ENCODE measurements at regions not wholly inside any gene's neighbourhood (a gene's known extent, or its start where the extent isn't known, plus 50 kb on each side); places are given as distances from the start of the nearest gene placed in this dataset.

- H3K4me1 ChIP-seq (ENCODE audit: insufficient read depth, insufficient read length): no peaks in the 10 kb centered on the region
- TF ChIP-seq ZNF274 (IDR thresholded peaks at IDR 0.05; ENCODE audit: low read depth, low read length) (no peak), YY1 (IDR thresholded peaks at IDR 0.05; ENCODE audit: insufficient read depth, insufficient read length) (no peak), SUZ12 (IDR thresholded peaks at IDR 0.05; ENCODE audit: extremely low read depth, insufficient read depth, insufficient read length) (no peak)
- no peaks in the 10 kb centered on the region for H3K9me3 ChIP-seq (ENCODE audit: insufficient read depth, low read length)
- H3K4me3 ChIP-seq (ENCODE audit: insufficient read length, low read depth): no peak overlapping the region
- no peaks in the 10 kb centered on the region for H3K27me3 ChIP-seq (ENCODE audit: insufficient read depth, insufficient read length)
- H3K36me3 ChIP-seq (ENCODE audit: insufficient read depth, insufficient read length, low read length): no peaks in the 10 kb centered on the region
- no peak for DNase-seq (ENCODE audit: low read depth, low spot score)
- H3K9ac ChIP-seq (ENCODE audit: insufficient read length, low read depth): no peak overlapping the region
These were observed 65.6 kb downstream of the IFI44 start for GRCh38 chr1:78715181-78715661.

GRCh38 chr1:78716186-78716585 lies 66.6 kb downstream of the IFI44 start:
- DNase-seq (ENCODE audit: low read depth, low spot score): no peak
- TF ChIP-seq SUZ12 (IDR thresholded peaks at IDR 0.05; ENCODE audit: extremely low read depth, insufficient read depth, insufficient read length): no peak
- TF ChIP-seq YY1 (IDR thresholded peaks at IDR 0.05; ENCODE audit: insufficient read depth, insufficient read length): no peak
- no peak for TF ChIP-seq ZNF274 (IDR thresholded peaks at IDR 0.05; ENCODE audit: low read depth, low read length)
- H3K4me3 ChIP-seq (ENCODE audit: insufficient read length, low read depth): no peak overlapping the region
- H3K9me3 ChIP-seq (ENCODE audit: insufficient read depth, low read length): no peaks in the 10 kb centered on the region
- H3K27me3 ChIP-seq (ENCODE audit: insufficient read depth, insufficient read length): no peaks in the 10 kb centered on the region
- no peaks in the 10 kb centered on the region for H3K36me3 ChIP-seq (ENCODE audit: insufficient read depth, insufficient read length, low read length)
- H3K4me1 ChIP-seq (ENCODE audit: insufficient read depth, insufficient read length): no peaks in the 10 kb centered on the region
- no peak overlapping the region for H3K9ac ChIP-seq (ENCODE audit: insufficient read length, low read depth)

GRCh38 chr1:78718566-78718965 lies 68.9 kb downstream of the IFI44 start:
- no peak for TF ChIP-seq SUZ12 (IDR thresholded peaks at IDR 0.05; ENCODE audit: extremely low read depth, insufficient read depth, insufficient read length)
- TF ChIP-seq ZNF274 (IDR thresholded peaks at IDR 0.05; ENCODE audit: low read depth, low read length): no peak
- TF ChIP-seq YY1 (IDR thresholded peaks at IDR 0.05; ENCODE audit: insufficient read depth, insufficient read length): no peak
- Histone ChIP-seq H3K36me3 (ENCODE audit: insufficient read depth, insufficient read length, low read length) (no peaks in the 10 kb centered on the region), H3K27me3 (ENCODE audit: insufficient read depth, insufficient read length) (no peaks in the 10 kb centered on the region), H3K4me3 (ENCODE audit: insufficient read length, low read depth) (no peak overlapping the region), H3K9me3 (ENCODE audit: insufficient read depth, low read length) (no peaks in the 10 kb centered on the region), H3K4me1 (ENCODE audit: insufficient read depth, insufficient read length) (no peaks in the 10 kb centered on the region), H3K9ac (ENCODE audit: insufficient read length, low read depth) (no peak overlapping the region)
- DNase-seq (ENCODE audit: low read depth, low spot score): no peak

- no peaks in the 10 kb centered on the region for H3K36me3 ChIP-seq (ENCODE audit: insufficient read depth, insufficient read length, low read length)
- no peaks in the 10 kb centered on the region for H3K9me3 ChIP-seq (ENCODE audit: insufficient read depth, low read length)
- H3K4me1 ChIP-seq (ENCODE audit: insufficient read depth, insufficient read length): no peaks in the 10 kb centered on the region
- no peak overlapping the region for H3K4me3 ChIP-seq (ENCODE audit: insufficient read length, low read depth)
- no peaks in the 10 kb centered on the region for H3K27me3 ChIP-seq (ENCODE audit: insufficient read depth, insufficient read length)
- no peak for DNase-seq (ENCODE audit: low read depth, low spot score)
- no peak for TF ChIP-seq ZNF274 (IDR thresholded peaks at IDR 0.05; ENCODE audit: low read depth, low read length)
- TF ChIP-seq SUZ12 (IDR thresholded peaks at IDR 0.05; ENCODE audit: extremely low read depth, insufficient read depth, insufficient read length): no peak
- TF ChIP-seq YY1 (IDR thresholded peaks at IDR 0.05; ENCODE audit: insufficient read depth, insufficient read length): no peak
- no peak overlapping the region for H3K9ac ChIP-seq (ENCODE audit: insufficient read length, low read depth)
These were observed 71.5 kb downstream of the IFI44 start for GRCh38 chr1:78721136-78721535.

- DNase-seq (ENCODE audit: low read depth, low spot score): no peak
- Histone ChIP-seq H3K9ac (ENCODE audit: insufficient read length, low read depth) (no peak overlapping the region), H3K27me3 (ENCODE audit: insufficient read depth, insufficient read length) (no peaks in the 10 kb centered on the region), H3K36me3 (ENCODE audit: insufficient read depth, insufficient read length, low read length) (no peaks in the 10 kb centered on the region), H3K9me3 (ENCODE audit: insufficient read depth, low read length) (no peaks in the 10 kb centered on the region), H3K4me1 (ENCODE audit: insufficient read depth, insufficient read length) (no peaks in the 10 kb centered on the region), H3K4me3 (ENCODE audit: insufficient read length, low read depth) (no peak overlapping the region)
- TF ChIP-seq ZNF274 (IDR thresholded peaks at IDR 0.05; ENCODE audit: low read depth, low read length) (no peak), YY1 (IDR thresholded peaks at IDR 0.05; ENCODE audit: insufficient read depth, insufficient read length) (no peak), SUZ12 (IDR thresholded peaks at IDR 0.05; ENCODE audit: extremely low read depth, insufficient read depth, insufficient read length) (no peak)
These were observed 72.5 kb downstream of the IFI44 start for GRCh38 chr1:78722105-78722504.

GRCh38 chr1:78722521-78722920 lies 72.9 kb downstream of the IFI44 start:
- Histone ChIP-seq H3K27me3 (ENCODE audit: insufficient read depth, insufficient read length) (no peaks in the 10 kb centered on the region), H3K9me3 (ENCODE audit: insufficient read depth, low read length) (no peaks in the 10 kb centered on the region), H3K4me3 (ENCODE audit: insufficient read length, low read depth) (no peak overlapping the region), H3K4me1 (ENCODE audit: insufficient read depth, insufficient read length) (no peaks in the 10 kb centered on the region), H3K9ac (ENCODE audit: insufficient read length, low read depth) (no peak overlapping the region), H3K36me3 (ENCODE audit: insufficient read depth, insufficient read length, low read length) (no peaks in the 10 kb centered on the region)
- TF ChIP-seq YY1 (IDR thresholded peaks at IDR 0.05; ENCODE audit: insufficient read depth, insufficient read length): no peak
- no peak for TF ChIP-seq SUZ12 (IDR thresholded peaks at IDR 0.05; ENCODE audit: extremely low read depth, insufficient read depth, insufficient read length)
- no peak for TF ChIP-seq ZNF274 (IDR thresholded peaks at IDR 0.05; ENCODE audit: low read depth, low read length)
- no peak for DNase-seq (ENCODE audit: low read depth, low spot score)

- DNase-seq (ENCODE audit: low read depth, low spot score): no peak
- Histone ChIP-seq H3K4me3 (ENCODE audit: insufficient read length, low read depth) (no peak overlapping the region), H3K9ac (ENCODE audit: insufficient read length, low read depth) (no peak overlapping the region), H3K27me3 (ENCODE audit: insufficient read depth, insufficient read length) (no peaks in the 10 kb centered on the region), H3K9me3 (ENCODE audit: insufficient read depth, low read length) (no peaks in the 10 kb centered on the region), H3K36me3 (ENCODE audit: insufficient read depth, insufficient read length, low read length) (no peaks in the 10 kb centered on the region), H3K4me1 (ENCODE audit: insufficient read depth, insufficient read length) (no peaks in the 10 kb centered on the region)
- no peak for TF ChIP-seq ZNF274 (IDR thresholded peaks at IDR 0.05; ENCODE audit: low read depth, low read length)
- TF ChIP-seq YY1 (IDR thresholded peaks at IDR 0.05; ENCODE audit: insufficient read depth, insufficient read length): no peak
- no peak for TF ChIP-seq SUZ12 (IDR thresholded peaks at IDR 0.05; ENCODE audit: extremely low read depth, insufficient read depth, insufficient read length)
These were observed 73.3 kb downstream of the IFI44 start for GRCh38 chr1:78722947-78723346.

All from NT2/D1 (cell line).